ENCODE measurements at regions not wholly inside any gene's neighbourhood (a gene's known extent, or its start where the extent isn't known, plus 50 kb on each side); places are given as distances from the start of the nearest gene placed in this dataset.
"Not testable (repeated sequence)": the region's sequence is repeated elsewhere in the genome, so short reads cannot be mapped to it uniquely, and the experiment has no call there.

DNA sequence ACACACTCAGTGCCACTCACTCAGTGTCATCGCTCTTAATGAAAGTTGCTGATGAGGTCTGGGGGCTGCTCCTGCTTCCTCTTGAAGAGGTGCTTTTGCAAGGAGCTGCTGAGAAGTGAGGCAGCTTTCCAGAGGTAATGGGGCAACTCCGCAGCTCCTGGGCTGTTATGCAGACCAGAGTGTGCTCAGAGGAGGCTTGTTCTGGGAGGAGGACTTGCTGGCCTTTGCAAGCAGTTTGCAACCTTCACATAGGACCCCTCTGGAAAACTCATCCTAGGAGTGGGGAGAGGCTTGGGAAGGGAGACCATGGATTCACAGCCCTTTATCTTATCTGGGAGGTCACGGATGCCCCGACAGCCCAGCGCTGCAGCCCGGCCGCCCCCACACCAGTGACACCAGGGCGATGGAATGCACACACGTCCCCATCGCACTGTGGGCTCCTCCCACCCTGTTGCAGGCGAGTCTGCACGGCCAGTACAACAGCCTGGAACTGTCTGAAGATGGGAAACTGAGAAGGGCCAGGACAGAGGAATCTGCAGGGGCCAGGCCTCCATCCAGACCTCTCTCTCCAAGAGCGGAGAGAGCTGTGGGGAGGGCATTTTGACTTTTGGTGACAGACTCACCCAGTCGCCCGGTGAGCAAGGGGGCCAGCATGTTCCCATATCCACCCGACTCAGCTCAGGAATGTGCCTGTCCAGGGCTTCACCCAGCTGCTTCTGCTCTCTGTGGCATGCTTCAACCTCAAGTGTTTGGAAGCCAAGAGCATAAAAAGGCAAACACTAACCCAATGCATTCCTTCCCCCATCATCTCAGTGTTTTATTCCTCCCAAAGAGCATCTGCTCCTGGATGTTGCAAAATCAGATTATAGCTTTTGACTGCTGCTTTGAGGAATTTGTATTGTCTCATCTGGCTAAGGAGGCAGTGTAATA lies 78.6 kb upstream of the ZNF469 start:
- DNase-seq (ENCODE audit: low read depth): peak; percentile 70

DNA sequence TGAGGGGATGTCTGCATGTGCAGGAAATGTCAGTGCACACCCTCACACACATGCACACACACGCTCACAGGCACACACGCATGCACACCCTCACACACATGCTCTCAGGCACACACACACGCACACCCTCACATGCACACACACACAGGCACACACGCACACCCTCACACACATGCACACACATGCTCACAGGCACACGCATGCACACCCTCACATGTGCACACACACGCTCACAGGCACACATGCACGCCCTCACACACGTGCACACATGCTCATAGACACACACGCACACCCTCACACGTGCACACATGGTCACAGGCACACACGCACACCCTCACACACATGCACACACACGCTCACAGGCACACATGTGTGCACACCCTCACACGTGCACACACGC lies 77.6 kb upstream of the ZNF469 start:
- DNase-seq (ENCODE audit: low read depth): no peak

DNA sequence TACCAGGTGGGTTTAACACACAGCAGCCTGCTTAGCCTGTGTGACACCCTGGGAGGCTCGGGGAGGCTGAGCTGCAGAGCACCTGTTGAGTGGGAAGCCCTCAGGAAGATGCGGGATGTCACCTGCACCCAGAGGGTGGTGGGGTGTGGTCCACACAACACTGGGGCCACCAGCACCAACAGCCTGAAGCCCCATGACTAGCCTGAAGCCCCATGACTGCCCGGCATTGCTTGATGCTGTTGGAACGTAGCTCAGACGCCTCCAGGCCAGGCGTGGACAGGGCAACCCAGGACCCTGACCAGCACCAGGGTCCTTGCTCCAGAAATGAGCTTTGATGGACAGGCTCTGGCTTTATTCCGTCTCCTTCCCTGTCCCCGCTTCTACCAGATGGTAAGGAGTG lies 76.3 kb upstream of the ZNF469 start:
- no peak for DNase-seq (ENCODE audit: low read depth)

GRCh38 chr16:88306860-88307545 lies 75.8 kb upstream of the ZNF469 start:
- DNase-seq (ENCODE audit: low read depth): peak; percentile 86

DNA sequence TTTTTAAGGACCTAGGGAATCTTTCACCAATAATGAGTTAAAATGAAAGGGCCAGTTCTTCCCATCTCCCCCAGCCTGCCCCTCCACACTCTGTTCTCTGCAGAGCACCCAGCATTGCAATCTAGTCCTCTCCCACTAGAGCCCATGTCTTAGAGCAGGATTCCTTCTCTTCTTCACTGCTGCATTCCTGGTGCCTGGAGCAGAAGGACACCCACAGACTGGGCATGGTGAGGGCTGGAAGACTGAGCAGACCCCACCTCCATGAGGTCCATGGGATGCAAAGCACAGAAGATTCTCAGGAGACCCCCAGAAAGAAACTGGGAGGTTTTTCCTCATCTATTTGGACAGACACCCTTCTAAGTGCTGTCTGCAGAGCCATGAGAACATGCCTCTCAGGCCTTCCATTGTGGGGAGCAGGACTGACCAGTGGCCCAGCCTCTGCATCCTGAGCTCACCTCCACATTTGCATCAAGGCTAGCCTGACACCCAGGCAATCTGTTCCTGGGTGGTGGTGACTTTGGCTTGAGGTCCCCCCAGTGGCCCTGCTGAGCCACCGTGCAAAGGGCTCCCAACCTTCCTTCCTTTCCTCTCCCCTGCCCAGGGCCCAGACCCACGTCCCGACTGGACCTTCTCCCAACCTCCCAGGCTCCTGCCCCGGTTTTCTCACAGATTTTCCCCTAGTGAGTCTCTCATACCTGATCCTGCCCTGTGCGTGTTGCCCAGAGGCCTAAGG lies 74.2 kb upstream of the ZNF469 start:
- DNase-seq (ENCODE audit: low read depth): no peak

DNA sequence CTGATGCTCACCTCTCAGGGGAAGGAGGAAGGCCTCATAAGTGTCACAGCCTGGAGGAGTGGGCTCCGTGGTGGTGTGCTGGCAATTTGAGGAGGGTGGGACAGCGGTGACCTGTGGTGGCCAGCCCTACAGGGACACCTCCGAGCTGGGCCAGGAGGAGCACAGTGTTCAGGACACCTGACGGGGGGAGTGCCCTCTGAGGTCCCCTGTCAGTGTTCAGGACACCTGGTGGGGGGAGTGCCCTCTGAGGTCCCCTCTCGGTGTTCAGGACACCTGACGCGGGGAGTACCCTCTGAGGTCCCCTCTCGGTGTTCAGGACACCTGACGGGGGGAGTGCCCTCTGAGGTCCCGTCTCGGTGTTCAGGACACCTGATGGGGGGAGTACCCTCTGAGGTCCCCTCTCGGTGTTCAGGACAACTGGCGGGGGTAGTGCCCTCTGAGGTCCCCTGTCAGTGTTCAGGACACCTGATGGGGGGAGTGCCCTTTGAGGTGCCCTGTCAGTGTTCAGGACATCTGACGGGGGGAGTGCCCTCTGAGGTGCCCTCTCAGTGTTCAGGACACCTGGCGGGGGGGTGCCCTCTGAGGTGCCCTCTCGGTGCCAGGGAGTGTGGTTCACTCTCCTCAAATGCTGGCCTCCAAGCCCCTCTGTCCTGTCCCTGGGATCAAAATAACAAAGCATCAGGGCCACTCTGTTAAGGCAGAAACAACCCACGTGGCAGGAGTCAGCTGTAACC lies 73.4 kb upstream of the ZNF469 start:
- DNase-seq (ENCODE audit: low read depth): no peak

GRCh38 chr16:88309908-88310265 lies 72.9 kb upstream of the ZNF469 start:
- no peak for DNase-seq (ENCODE audit: low read depth)

DNA sequence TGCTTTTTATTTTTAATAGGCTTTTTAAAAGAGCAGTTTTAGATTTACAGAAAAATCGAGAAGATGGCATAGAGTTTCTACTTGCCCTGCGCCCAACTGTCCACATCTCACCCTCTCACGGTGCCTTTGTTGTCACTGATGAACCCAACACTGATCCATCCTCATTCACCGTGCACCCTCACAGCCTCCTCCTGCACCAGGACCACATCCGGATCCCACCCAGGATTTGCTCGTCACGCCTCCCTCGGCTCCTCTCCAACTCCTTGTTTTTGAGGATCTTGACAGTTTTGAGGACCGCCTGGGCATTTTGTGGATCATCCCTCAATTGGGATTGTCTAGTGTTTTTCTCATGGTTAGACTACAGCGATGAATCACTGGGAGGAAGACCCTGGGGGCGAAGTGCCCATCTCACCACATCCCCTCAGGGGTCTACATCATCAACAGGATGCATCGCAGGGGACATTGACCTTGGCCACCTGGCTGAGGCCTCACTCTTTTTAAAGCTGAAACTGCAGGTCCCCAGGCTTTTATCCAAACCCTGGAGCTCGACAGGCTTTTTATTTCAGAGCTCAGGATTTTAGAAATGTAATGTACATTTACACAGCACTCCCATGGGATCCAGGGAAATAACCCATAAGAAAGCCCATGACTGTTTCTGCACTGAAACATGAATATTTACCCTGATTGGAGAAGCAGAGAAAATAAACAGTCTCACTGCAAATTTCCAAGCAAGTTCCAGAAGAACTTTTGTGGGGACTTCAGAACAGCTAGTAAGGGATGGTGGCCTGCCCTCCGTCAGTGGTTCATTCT lies 71.8 kb upstream of the ZNF469 start:
- DNase-seq (ENCODE audit: low read depth): no peak

GRCh38 chr16:88311860-88312259 lies 70.9 kb upstream of the ZNF469 start:
- DNase-seq (ENCODE audit: low read depth): not testable (repeated sequence)

DNA sequence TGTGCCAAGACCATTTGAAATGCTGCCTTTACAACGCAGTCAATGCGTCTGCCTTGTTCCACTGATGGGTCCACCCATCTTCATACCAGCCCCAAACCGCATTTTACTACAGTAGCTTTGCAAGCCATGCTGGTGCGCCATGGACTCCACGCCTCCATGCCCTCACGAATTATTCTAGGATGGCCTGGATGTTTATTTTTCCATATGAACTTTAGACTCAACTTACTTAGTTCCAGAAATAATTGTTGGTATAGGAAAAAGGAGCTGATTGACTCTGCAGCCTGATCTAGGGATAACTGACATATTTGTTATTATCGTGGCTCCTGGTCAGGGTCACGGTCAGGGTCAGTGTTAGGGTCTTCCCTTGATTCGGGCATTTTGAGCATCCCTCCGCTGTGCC lies 70.0 kb upstream of the ZNF469 start:
- no peak for DNase-seq (ENCODE audit: low read depth)

GRCh38 chr16:88314991-88315542 lies 67.7 kb upstream of the ZNF469 start:
- DNase-seq (ENCODE audit: low read depth): no peak

- no peak for DNase-seq (ENCODE audit: low read depth)
Measured at GRCh38 chr16:88315543-88316105, 67.1 kb upstream of the ZNF469 start.

- no peak for DNase-seq (ENCODE audit: low read depth)
Measured at GRCh38 chr16:88316151-88316550, 66.6 kb upstream of the ZNF469 start.

DNA sequence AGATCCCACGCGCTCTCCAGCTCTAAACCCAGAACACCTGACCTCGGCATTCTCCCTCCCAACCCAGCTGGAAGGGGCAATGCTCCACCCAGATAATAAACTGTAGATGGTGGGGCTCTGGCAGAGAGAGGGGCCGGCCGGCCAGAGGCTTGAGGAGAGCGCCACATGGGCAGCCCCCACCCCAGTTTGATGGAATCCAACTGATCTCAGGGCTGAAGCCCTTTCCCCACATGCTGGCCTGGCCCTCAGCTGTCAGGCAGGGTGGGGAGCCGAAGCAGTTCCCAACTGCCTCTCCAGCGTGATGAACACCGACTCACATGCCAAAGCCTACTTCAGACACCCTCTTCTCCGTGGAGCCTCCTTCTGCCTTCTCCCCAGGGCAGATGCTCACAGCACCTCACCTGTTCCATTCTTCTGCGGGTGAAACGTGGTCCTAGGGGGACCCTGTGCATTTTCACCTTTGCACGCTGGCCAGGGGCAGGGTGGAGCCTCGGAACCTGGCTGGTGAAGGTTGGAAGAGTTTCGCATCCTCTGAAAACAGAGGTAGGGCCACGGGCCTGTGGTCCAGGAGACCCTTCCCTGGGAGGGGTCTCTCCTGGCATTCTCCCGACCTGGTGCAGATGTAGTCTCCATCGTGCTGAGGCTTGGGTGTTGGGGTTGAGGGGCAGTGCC lies 65.7 kb upstream of the ZNF469 start:
- no peak for DNase-seq (ENCODE audit: low read depth)

DNA sequence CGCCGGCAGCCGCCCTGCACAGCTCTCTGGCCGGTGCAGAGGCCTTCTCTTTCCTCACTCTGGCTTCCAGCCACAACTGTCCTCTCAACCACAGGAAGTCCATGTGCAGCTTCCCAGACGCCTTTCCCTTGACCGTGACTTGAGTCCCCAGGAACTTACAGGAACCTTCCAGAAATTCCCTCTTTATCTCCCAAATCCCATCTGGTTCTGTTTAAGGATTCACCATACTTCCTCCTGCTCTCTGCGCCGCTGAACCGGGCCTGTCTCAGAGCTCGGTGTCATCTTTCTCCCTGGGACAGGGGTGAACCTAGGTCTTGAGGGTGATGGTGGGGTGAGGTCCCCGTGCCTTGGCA lies 65.2 kb upstream of the ZNF469 start:
- DNase-seq (ENCODE audit: low read depth): no peak

GRCh38 chr16:88318051-88318450 lies 64.7 kb upstream of the ZNF469 start:
- DNase-seq (ENCODE audit: low read depth): no peak

GRCh38 chr16:88318521-88318920 lies 64.2 kb upstream of the ZNF469 start:
- DNase-seq (ENCODE audit: low read depth): no peak

- DNase-seq (ENCODE audit: low read depth): no peak
Measured at GRCh38 chr16:88319116-88319965, 63.4 kb upstream of the ZNF469 start.

- DNase-seq (ENCODE audit: low read depth): no peak
Measured at GRCh38 chr16:88320947-88321634, 61.7 kb upstream of the ZNF469 start.
